Thyroid gland (tissue), 4 donors: ENCODE measurements at regions not wholly inside any gene's neighbourhood (a gene's known extent, or its start where the extent isn't known, plus 50 kb on each side); places are given as distances from the start of the nearest gene placed in this dataset.

Source experiments
- CTCF ChIP-seq, 6 experiments: fragments of 200-600 bp in 3 of 6; fragments of 450-650 bp in 3 of 6; sonication (generic) in 3 of 6; IDR thresholded peaks; one replicate each; pipeline ENCODE4 v1.5.1; 2016 to 2019; ENCODE audit warnings: antibody characterized with exemption in 6 of 6, mild to moderate bottlenecking in 2 of 6, inconsistent platforms in 1 of 6, moderate library complexity in 1 of 6
- POLR2A ChIP-seq, 2 donors: fragments of 450-650 bp; IDR thresholded peaks; one replicate each; pipeline ENCODE4 v1.6.1; 2017; ENCODE audit warnings: antibody characterized with exemption in 2 of 2, mild to moderate bottlenecking in 2 of 2, moderate library complexity in 1 of 2

GRCh38 chr4:12050357-12050756, 621.7 kb upstream of the HS3ST1 start:
- TF ChIP-seq CTCF (IDR thresholded peaks at IDR 0.05) (no peak), POLR2A (IDR thresholded peaks at IDR 0.05) (no peak)
